ENCODE measurements at regions not wholly inside any gene's neighbourhood (a gene's known extent, or its start where the extent isn't known, plus 50 kb on each side); places are given as distances from the start of the nearest gene placed in this dataset.

- Histone ChIP-seq H3K4me3 (ENCODE audit: low read depth, low read length, poor library complexity, severe bottlenecking) (no peak overlapping the region), H3K4me2 (ENCODE audit: low read length) (no peak overlapping the region), H3K4me1 (ENCODE audit: insufficient read depth, low read length, severe bottlenecking) (no peaks in the 10 kb centered on the region), H3K9ac (ENCODE audit: low read length) (no peak overlapping the region), H3K9me3 (ENCODE audit: low read length) (no peaks in the 10 kb centered on the region), H2AFZ (ENCODE audit: low read length) (no peak overlapping the region), H4K20me1 (ENCODE audit: insufficient read depth, low read length) (no peaks in the 10 kb centered on the region), H3F3A (ENCODE audit: insufficient read depth, low read length) (no peaks in the 10 kb centered on the region), H3K79me2 (ENCODE audit: insufficient read depth, low read length) (no peaks in the 10 kb centered on the region), H3K9me2 (ENCODE audit: low read depth, low read length) (no peaks in the 10 kb centered on the region), H3K27me3 (ENCODE audit: insufficient read depth, low read length) (no peaks in the 10 kb centered on the region), H3K36me3 (ENCODE audit: insufficient read depth, low read length) (no peaks in the 10 kb centered on the region), H3K27ac (ENCODE audit: low read depth, low read length, poor library complexity, severe bottlenecking) (no peak overlapping the region)
- no peak for TF ChIP-seq CTCF (IDR thresholded peaks at IDR 0.05; ENCODE audit: low read length)
- no peak for TF ChIP-seq EZH2 (IDR thresholded peaks at IDR 0.05; ENCODE audit: borderline replicate concordance, low read length)
These were observed 1341.4 kb upstream of the NUDT12 start for GRCh38 chr5:104903941-104904340.

- Histone ChIP-seq H2AFZ (ENCODE audit: low read length) (no peak overlapping the region), H3K9ac (ENCODE audit: low read length) (no peak overlapping the region), H3K27me3 (ENCODE audit: insufficient read depth, low read length) (no peaks in the 10 kb centered on the region), H3K9me3 (ENCODE audit: low read length) (no peaks in the 10 kb centered on the region), H3K4me3 (ENCODE audit: low read depth, low read length, poor library complexity, severe bottlenecking) (no peak overlapping the region), H3F3A (ENCODE audit: insufficient read depth, low read length) (no peaks in the 10 kb centered on the region), H3K9me2 (ENCODE audit: low read depth, low read length) (no peaks in the 10 kb centered on the region), H3K4me2 (ENCODE audit: low read length) (no peak overlapping the region), H3K27ac (ENCODE audit: low read depth, low read length, poor library complexity, severe bottlenecking) (no peak overlapping the region), H3K4me1 (ENCODE audit: insufficient read depth, low read length, severe bottlenecking) (no peaks in the 10 kb centered on the region), H3K79me2 (ENCODE audit: insufficient read depth, low read length) (no peaks in the 10 kb centered on the region), H3K36me3 (ENCODE audit: insufficient read depth, low read length) (no peaks in the 10 kb centered on the region), H4K20me1 (ENCODE audit: insufficient read depth, low read length) (no peaks in the 10 kb centered on the region)
- no peak for TF ChIP-seq CTCF (IDR thresholded peaks at IDR 0.05; ENCODE audit: low read length)
- TF ChIP-seq EZH2 (IDR thresholded peaks at IDR 0.05; ENCODE audit: borderline replicate concordance, low read length): no peak
These were observed 1329.0 kb upstream of the NUDT12 start for GRCh38 chr5:104891596-104891995.

- TF ChIP-seq CTCF (IDR thresholded peaks at IDR 0.05; ENCODE audit: low read length): no peak
- TF ChIP-seq EZH2 (IDR thresholded peaks at IDR 0.05; ENCODE audit: borderline replicate concordance, low read length): no peak
- Histone ChIP-seq H3K36me3 (ENCODE audit: insufficient read depth, low read length) (no peaks in the 10 kb centered on the region), H2AFZ (ENCODE audit: low read length) (no peak overlapping the region), H3K4me2 (ENCODE audit: low read length) (no peak overlapping the region), H3K4me3 (ENCODE audit: low read depth, low read length, poor library complexity, severe bottlenecking) (no peak overlapping the region), H3K9me3 (ENCODE audit: low read length) (no peaks in the 10 kb centered on the region), H3K27me3 (ENCODE audit: insufficient read depth, low read length) (no peaks in the 10 kb centered on the region), H3K9ac (ENCODE audit: low read length) (no peak overlapping the region), H3F3A (ENCODE audit: insufficient read depth, low read length) (no peaks in the 10 kb centered on the region), H3K4me1 (ENCODE audit: insufficient read depth, low read length, severe bottlenecking) (no peaks in the 10 kb centered on the region), H3K9me2 (ENCODE audit: low read depth, low read length) (no peaks in the 10 kb centered on the region), H4K20me1 (ENCODE audit: insufficient read depth, low read length) (no peaks in the 10 kb centered on the region), H3K79me2 (ENCODE audit: insufficient read depth, low read length) (no peaks in the 10 kb centered on the region), H3K27ac (ENCODE audit: low read depth, low read length, poor library complexity, severe bottlenecking) (no peak overlapping the region)
These were observed 1328.2 kb upstream of the NUDT12 start for GRCh38 chr5:104890767-104891166.
